NCI-H82 treated with DMSO at 0.1 percent for 48 hours (cell line): ENCODE measurements at regions not wholly inside any gene's neighbourhood (a gene's known extent, or its start where the extent isn't known, plus 50 kb on each side); places are given as distances from the start of the nearest gene placed in this dataset.
"Not testable (repeated sequence)": the region's sequence is repeated elsewhere in the genome, so short reads cannot be mapped to it uniquely, and the experiment has no call there.

Experiments used
- DNase-seq: peaks from one replicate; lab custom pipeline; 2025; ENCODE audit not compliant: unreplicated experiment; lab: John Stamatoyannopoulos, UW

GRCh38 chr3:24683633-24684384 lies 189.2 kb upstream of the THRB start:
- DNase-seq = no peak

GRCh38 chr3:24684506-24685023 lies 189.9 kb upstream of the THRB start:
- DNase-seq = peak; percentile 2

- DNase-seq = no peak
Observed at GRCh38 chr3:24686808-24687207, 192.2 kb upstream of the THRB start.

- DNase-seq = no peak
Observed at GRCh38 chr3:24687671-24688070, 193.0 kb upstream of the THRB start.

- DNase-seq = no peak
Observed at GRCh38 chr3:24688446-24689148, 193.9 kb upstream of the THRB start.

GRCh38 chr3:24689353-24689752 lies 194.7 kb upstream of the THRB start:
- peak; percentile 11 for DNase-seq

- DNase-seq = no peak
Observed at GRCh38 chr3:24690777-24691176, 196.1 kb upstream of the THRB start.

- not testable (repeated sequence) for DNase-seq
Observed at GRCh38 chr3:24699078-24699477, 204.4 kb upstream of the THRB start.

GRCh38 chr3:24704496-24704895 lies 209.8 kb upstream of the THRB start:
- no peak for DNase-seq

GRCh38 chr3:24707936-24708335 lies 213.3 kb upstream of the THRB start:
- DNase-seq = no peak

GRCh38 chr3:24709956-24710355 lies 215.3 kb upstream of the THRB start:
- no peak for DNase-seq

- DNase-seq = no peak
Observed at GRCh38 chr3:24713516-24713915, 218.9 kb upstream of the THRB start.

GRCh38 chr3:24714436-24714835 lies 219.8 kb upstream of the THRB start:
- no peak for DNase-seq

- DNase-seq = no peak
Observed at GRCh38 chr3:24715171-24715792, 220.6 kb upstream of the THRB start.

- no peak for DNase-seq
Observed at GRCh38 chr3:24722087-24722486, 227.4 kb upstream of the THRB start.

- no peak for DNase-seq
Observed at GRCh38 chr3:24725514-24726255, 231.0 kb upstream of the THRB start.

- DNase-seq = no peak
Observed at GRCh38 chr3:24726423-24726822, 231.8 kb upstream of the THRB start.

GRCh38 chr3:24730173-24730572 lies 235.5 kb upstream of the THRB start:
- no peak for DNase-seq

GRCh38 chr3:24734019-24734418 lies 239.4 kb upstream of the THRB start:
- no peak for DNase-seq

- no peak for DNase-seq
Observed at GRCh38 chr3:24736701-24737100, 242.1 kb upstream of the THRB start.

GRCh38 chr3:24740326-24740725 lies 245.7 kb upstream of the THRB start:
- DNase-seq = no peak
